SIG-M5 treated with dmso at 0.1 percent for 504 hours (cell line): ENCODE measurements at regions not wholly inside any gene's neighbourhood (a gene's known extent, or its start where the extent isn't known, plus 50 kb on each side); places are given as distances from the start of the nearest gene placed in this dataset.

Experiments used
- DNase-seq: peaks from one replicate; lab custom pipeline; 2025; ENCODE audit not compliant: unreplicated experiment; lab: John Stamatoyannopoulos, UW

GRCh38 chr1:62981434-62981833 is 197.5 kb downstream of the ATG4C start:
- no peak for DNase-seq

- no peak for DNase-seq
Observed at GRCh38 chr1:62988867-62989266, 204.9 kb downstream of the ATG4C start.

GRCh38 chr1:62989497-62989896 is 205.6 kb downstream of the ATG4C start:
- no peak for DNase-seq

- no peak for DNase-seq
Observed at GRCh38 chr1:62991152-62991551, 207.2 kb downstream of the ATG4C start.

DNA sequence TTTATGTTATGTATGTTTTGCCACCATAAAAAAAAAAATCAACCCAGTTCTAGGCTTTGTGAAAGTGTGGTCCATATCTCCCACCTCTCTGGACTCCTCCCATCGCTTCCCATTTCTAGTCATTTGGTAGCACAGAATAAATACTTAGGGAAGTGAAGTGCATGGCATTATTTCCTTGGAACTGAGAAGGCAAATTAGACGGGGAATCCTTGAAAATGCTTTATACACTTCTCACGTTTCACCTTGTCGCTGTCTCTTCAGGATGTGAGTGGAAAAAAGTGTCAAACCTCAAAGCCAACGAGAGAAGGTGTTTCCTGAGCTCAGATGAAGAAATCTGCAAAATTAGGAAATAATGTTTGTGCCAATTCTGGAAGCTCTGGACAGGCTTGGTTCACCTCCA is 209.9 kb downstream of the ATG4C start:
- no peak for DNase-seq

- no peak for DNase-seq
Observed at GRCh38 chr1:62995173-62995572, 211.2 kb downstream of the ATG4C start.

GRCh38 chr1:62997884-62998283 is 214.0 kb downstream of the ATG4C start:
- no peak for DNase-seq

DNA sequence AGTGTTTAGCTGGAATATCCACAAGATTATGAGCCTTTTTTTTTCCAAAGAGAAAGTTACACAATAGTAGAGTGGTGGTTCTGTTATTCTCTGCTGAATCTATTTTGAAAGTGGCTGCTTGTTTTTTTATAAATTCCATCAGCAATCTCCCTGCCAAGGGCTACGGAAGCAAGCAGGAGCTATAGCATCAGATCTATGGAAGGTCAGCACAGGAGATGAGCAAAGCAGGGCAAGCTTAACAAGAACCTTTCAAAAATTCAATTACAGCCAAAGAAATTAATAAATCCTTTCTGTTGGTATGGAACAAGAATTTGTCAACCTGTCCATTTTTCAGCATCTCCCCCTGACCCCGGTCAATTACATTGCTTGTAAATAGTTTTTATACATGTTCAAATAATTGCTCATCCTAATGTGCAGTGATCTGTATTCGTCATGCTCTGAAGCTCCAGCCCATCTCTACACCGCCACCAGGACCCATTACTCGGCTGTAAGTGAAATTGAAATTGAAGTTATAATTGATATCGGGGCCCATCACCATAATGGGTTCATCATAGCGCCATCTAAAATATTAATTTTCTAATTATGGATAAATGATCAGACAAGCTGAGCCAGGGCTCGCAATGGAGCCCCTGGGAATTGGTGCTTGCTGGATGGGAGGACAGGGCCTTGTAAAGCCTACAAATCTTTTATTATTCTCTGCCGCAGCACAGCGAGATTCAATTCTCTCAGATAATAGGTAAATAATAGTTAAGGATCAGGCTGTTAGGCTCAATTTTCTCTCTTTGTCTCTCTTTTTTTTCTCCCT is 215.1 kb downstream of the ATG4C start:
- DNase-seq, result no peak

- DNase-seq, result no peak
Observed at GRCh38 chr1:63000508-63000907, 216.6 kb downstream of the ATG4C start.

GRCh38 chr1:63004868-63005267 is 220.9 kb downstream of the ATG4C start:
- no peak for DNase-seq

DNA sequence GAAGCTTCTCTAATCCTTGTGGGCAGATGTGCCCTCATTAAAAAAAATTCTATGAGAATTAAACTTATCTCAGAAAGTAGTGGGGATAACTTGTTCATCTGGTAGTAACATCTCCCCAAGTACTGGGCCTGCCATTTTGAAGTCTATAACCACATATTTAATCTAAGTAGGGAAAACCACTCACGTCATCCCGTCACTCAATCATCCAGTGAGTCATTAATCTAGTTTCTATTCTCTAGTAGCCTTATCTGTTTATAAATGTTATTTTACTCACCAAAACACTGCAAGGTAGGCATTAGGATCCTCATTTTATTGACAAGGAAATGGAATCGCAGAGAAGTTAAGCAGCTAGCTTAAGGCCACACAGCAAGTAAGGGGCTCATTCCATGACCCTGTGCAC is 221.9 kb downstream of the ATG4C start:
- DNase-seq, result no peak

DNA sequence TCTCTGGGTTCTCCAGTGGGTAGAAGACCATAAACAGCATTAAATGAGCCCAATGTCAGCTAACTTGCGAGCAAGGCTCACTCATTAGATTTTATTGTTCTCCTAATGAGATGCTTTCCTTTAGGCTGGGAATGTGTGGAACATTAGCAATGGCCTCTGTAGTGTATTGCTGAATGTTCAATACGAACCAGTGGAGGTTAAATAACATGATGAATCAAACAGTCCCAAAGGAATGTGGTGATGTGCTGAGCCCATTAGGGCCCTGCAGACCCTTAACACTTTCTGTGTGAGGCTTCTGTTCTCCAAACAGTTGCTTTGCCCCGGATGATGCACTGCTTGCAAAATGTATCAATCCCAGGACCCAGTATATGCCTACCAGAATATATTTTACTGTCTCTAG is 225.5 kb downstream of the ATG4C start:
- DNase-seq, result no peak

DNA sequence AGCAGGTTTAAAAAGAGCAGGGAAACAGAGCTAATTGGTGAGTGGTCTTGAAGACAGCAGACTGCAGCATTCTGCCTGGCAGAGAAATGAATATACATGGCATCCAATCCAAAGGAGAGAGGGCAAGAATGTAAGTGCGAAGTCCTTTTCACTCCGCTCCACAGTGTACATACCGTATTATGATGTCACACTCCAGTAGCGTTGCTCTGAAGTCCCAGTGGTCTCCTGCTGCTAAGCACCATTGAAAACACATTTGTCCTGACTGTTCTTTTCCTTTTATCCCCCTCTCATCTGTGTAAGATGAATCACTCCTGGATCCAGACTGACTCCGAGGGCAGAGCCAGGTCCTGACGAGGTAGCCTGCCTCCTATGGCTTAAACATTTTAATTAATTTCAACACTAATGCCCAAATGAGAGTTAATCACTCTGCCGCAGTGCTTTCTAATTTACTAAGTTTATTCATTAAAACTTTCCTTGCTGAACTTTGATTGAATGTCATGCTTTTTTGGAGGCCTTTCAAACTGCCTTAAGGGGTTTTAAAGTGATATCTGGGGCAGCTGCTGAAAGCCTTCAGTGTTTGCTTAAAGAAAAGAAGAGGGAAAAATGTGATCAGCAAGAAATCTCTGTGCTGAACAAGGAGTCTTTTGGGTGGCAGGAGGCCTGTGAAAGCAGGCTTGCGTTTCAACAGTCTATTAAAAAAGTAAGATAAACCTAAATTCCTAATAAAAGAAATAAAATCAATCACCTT is 227.2 kb downstream of the ATG4C start:
- DNase-seq, result no peak

- no peak for DNase-seq
Observed at GRCh38 chr1:63012339-63012738, 228.4 kb downstream of the ATG4C start.

- no peak for DNase-seq
Observed at GRCh38 chr1:63014267-63014666, 230.3 kb downstream of the ATG4C start.

GRCh38 chr1:63022319-63022718 is 238.4 kb downstream of the ATG4C start:
- DNase-seq, result no peak

DNA sequence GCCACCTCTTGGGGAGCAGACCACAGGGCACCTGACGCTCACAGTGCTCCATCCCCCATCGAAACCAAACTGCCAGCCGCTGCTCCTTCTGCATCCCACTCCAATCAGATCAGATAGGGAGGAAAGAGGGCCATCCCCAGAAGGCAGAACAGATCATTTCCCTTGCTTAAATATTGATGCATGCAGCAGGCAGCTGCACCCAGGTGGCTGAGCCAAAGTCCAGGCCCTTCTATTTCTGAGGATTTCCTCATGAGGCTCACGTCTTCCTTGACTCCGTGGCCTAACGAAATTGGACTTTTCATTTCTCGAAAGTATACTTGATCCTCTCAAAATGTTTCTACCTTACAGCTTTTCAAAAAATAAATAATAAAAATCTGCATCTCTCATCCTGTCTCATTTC is 239.2 kb downstream of the ATG4C start:
- no peak for DNase-seq

DNA sequence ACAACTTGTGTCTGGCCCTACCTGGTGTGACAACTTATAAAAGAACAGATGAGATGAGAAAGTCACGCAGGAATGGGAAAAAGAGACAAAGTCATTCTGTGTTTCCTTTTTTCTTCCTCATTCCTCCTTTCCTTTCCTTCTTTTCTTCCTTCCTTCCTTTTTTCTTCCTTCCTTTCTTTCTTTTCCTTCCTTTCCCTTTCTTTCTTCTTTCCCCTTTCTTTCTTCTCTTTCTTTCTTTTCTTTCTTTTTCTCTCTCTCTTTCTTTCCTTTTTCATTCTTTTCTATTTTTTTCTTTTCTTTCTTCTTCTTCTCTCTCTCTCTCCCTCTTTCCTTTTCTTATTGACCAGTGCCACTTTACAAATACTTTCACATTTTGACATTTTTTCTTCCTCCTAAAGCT is 239.7 kb downstream of the ATG4C start:
- no peak for DNase-seq

- no peak for DNase-seq
Observed at GRCh38 chr1:63024132-63024531, 240.2 kb downstream of the ATG4C start.

DNA sequence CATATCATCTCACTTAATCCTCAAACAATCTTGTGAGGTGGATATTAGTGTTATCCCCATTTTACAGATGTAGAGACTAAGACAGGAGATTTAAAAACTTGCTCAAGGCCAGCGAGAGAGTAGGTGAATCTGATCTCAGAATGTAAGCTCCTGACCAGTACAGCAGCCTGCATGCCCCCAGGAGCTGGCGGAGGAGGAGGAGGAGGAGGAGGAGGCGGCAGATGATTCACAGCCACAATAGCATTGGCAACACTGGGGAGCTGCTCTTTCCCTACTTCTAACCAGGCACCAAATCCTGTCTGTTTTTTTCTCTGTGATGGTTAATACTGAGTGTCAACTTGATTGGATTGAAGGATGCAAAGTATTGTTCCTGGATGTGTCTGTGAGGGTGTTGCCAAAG is 243.2 kb downstream of the ATG4C start:
- no peak for DNase-seq

- no peak for DNase-seq
Observed at GRCh38 chr1:63032171-63032570, 248.2 kb downstream of the ATG4C start.

DNA sequence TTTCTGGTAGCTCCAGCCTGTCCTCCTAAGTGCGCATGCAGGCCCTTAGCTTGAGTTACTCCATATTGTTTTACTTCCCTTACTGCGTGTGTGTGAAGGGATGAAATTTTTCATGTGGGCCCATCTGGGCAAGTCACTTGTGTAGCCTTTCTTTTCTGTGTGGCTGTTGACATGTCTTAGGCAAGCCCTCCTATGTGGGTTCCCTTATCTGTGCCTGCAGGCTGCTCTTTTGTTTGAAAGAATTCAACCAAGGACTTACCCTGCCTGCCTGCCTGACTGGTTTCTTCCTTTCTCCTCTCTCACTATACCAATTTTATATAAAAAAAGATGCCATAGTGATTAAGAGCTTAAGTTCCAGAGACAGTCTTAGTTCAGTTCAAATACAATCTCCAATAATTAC is 249.3 kb downstream of the ATG4C start:
- DNase-seq, result no peak

- no peak for DNase-seq
Observed at GRCh38 chr1:63034256-63034655, 250.3 kb downstream of the ATG4C start.
